ENCODE measurements at regions not wholly inside any gene's neighbourhood (a gene's known extent, or its start where the extent isn't known, plus 50 kb on each side); places are given as distances from the start of the nearest gene placed in this dataset.

- TF ChIP-seq POLR2A (IDR thresholded peaks at IDR 0.05), result no peak
- TF ChIP-seq EP300 (IDR thresholded peaks at IDR 0.05), result no peak
- no peak for TF ChIP-seq CTCF (IDR thresholded peaks at IDR 0.05)
Measured at GRCh38 chr14:34930591-34931091, 52.2 kb upstream of the SRP54 start.
